K562 (cell line): ENCODE measurements at regions not wholly inside any gene's neighbourhood (a gene's known extent, or its start where the extent isn't known, plus 50 kb on each side); places are given as distances from the start of the nearest gene placed in this dataset.

Source experiments
- HDAC8 ChIP-seq: fragments of 450-650 bp; IDR thresholded peaks from 2 replicates; pipeline ENCODE4 v1.6.1; 2016; ENCODE audit warnings: mild to moderate bottlenecking, missing genetic modification characterization, moderate library complexity, missing compliant biosample characterization
- NBN ChIP-seq: fragments of 450-650 bp; IDR thresholded peaks from 2 replicates; pipeline ENCODE4 v1.6.1; 2016; ENCODE audit warnings: low read depth, mild to moderate bottlenecking
- POLR2A ChIP-seq: fragments of 450-650 bp; conservative IDR thresholded peaks from 2 replicates; pipeline ENCODE4 v1.6.1; 2016
- RAD21 ChIP-seq, 2 experiments: fragments of 250-450 bp in 1 of 2; fragments of 450-650 bp in 1 of 2; sonication (Bioruptor Pico) in 1 of 2; formaldehyde crosslinking in 1 of 2; IDR thresholded peaks in 1 of 2; conservative IDR thresholded peaks in 1 of 2; 2 replicates each; pipeline versions ENCODE4 v1.4.0 to v1.8.0; 2020 to 2022; ENCODE audit warnings: mild to moderate bottlenecking in 2 of 2, moderate library complexity in 1 of 2
- SPI1 ChIP-seq: IDR thresholded peaks from 2 replicates; pipeline ENCODE4 v1.6.1; 2011; ENCODE audit warnings: low read depth, low read length, control low read depth, borderline replicate concordance
- TEAD1 ChIP-seq, 2 experiments: fragments of 450-650 bp in 1 of 2; sonication (generic) in 1 of 2; formaldehyde crosslinking; IDR thresholded peaks; 2 replicates each; pipeline versions ENCODE4 v1.4.0 to v1.8.0; 2020 to 2022; ENCODE audit warnings: mild to moderate bottlenecking in 2 of 2, missing genetic modification reagents in 1 of 2
- TF ChIP-seq, protein P1 (sequence below): sonication (generic); formaldehyde crosslinking; IDR thresholded peaks from 2 replicates; pipeline ENCODE4 v1.9.0; 2022; ENCODE audit warnings: mild to moderate bottlenecking, missing genetic modification reagents

DNA sequence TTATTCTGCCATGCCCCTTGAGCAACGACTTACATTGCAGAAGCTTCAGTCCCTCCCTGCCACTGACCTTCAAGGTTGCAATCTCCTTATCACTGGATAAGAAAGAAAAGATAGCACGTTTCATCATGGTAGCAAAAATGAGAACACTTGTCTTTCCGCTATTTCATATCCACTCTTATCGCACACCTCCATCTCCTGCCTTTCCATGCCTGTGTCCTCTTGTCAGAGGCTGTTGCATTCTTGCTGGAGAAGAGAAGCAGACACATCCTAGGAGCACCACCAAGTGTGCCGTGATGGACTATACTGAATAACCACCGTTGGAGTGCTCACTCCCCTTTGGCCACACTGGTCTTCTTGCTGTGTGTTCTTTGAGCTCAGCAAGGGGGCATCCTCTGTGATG lies 230.6 kb upstream of the IRX3 start:
- no peak for TF ChIP-seq TEAD1 (CRISPR knock-in tag; IDR thresholded peaks at IDR 0.05)
- TF ChIP-seq RAD21 (CRISPR knock-in tag; conservative IDR thresholded peaks at IDR 0.05 in 1 of 2, IDR thresholded peaks at IDR 0.05 in 1 of 2) = no peak
- no peak for TF ChIP-seq POLR2A
- TF ChIP-seq, protein P1, sequence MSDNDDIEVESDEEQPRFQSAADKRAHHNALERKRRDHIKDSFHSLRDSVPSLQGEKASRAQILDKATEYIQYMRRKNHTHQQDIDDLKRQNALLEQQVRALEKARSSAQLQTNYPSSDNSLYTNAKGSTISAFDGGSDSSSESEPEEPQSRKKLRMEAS (CRISPR knock-in tag) = no peak
- TF ChIP-seq HDAC8 = no peak
- TF ChIP-seq SPI1 = no peak
- no peak for TF ChIP-seq NBN
